ENCODE measurements at regions not wholly inside any gene's neighbourhood (a gene's known extent, or its start where the extent isn't known, plus 50 kb on each side); places are given as distances from the start of the nearest gene placed in this dataset.

- TF ChIP-seq CTCF (conservative IDR thresholded peaks at IDR 0.05 in 1 of 2, IDR thresholded peaks at IDR 0.05 in 1 of 2; ENCODE audit: extremely low read depth in 1 of 2, insufficient read depth in 1 of 2, low read depth in 1 of 2, low read length in 2 of 2) (no peak), EZH2 (IDR thresholded peaks at IDR 0.05; ENCODE audit: borderline replicate concordance, low read length) (no peak)
Observed at GRCh38 chr2:142299021-142299420, 168.2 kb upstream of the LRP1B start.
